DOHH2 (cell line): ENCODE measurements at regions not wholly inside any gene's neighbourhood (a gene's known extent, or its start where the extent isn't known, plus 50 kb on each side); places are given as distances from the start of the nearest gene placed in this dataset.
"Not testable (repeated sequence)": the region's sequence is repeated elsewhere in the genome, so short reads cannot be mapped to it uniquely, and the experiment has no call there.

Source experiments
- H3F3A ChIP-seq: fragments of 200-600 bp; sonication (generic), shearing (Covaris generic); 2 replicates; pipeline ENCODE4 v1.6.0; 2016; ENCODE audit warnings: antibody characterized with exemption, mild to moderate bottlenecking; ENCODE audit not compliant: control insufficient read depth, insufficient read depth
- H3K27ac ChIP-seq: fragments of 200-600 bp; sonication (generic); 2 replicates; pipeline ENCODE4 v1.5.1; 2014; ENCODE audit warnings: low read depth, mild to moderate bottlenecking, low read length, moderate library complexity
- H3K27me3 ChIP-seq: fragments of 200-600 bp; sonication (generic); 2 replicates; pipeline ENCODE4 v1.6.1; 2014; ENCODE audit warnings: mild to moderate bottlenecking, low read length, mixed read lengths; ENCODE audit not compliant: control insufficient read depth
- H3K36me3 ChIP-seq: fragments of 200-600 bp; sonication (generic); 2 replicates; pipeline ENCODE4 v1.6.1; 2014; ENCODE audit warnings: mild to moderate bottlenecking, low read length, moderate library complexity, mixed read lengths; ENCODE audit not compliant: control insufficient read depth
- H3K4me1 ChIP-seq: fragments of 200-600 bp; sonication (generic); 2 replicates; pipeline ENCODE4 v1.6.1; 2014; ENCODE audit warnings: mild to moderate bottlenecking, low read length, mixed read lengths; ENCODE audit not compliant: control insufficient read depth
- H3K4me2 ChIP-seq: fragments of 200-600 bp; sonication (generic); 2 replicates; pipeline ENCODE4 v1.6.0; 2014; ENCODE audit warnings: mild to moderate bottlenecking, low read length, moderate library complexity
- H3K4me3 ChIP-seq: fragments of 200-600 bp; sonication (generic); 2 replicates; pipeline ENCODE4 v1.5.1; 2014; ENCODE audit warnings: mild to moderate bottlenecking, low read length, mixed read lengths
- H3K79me2 ChIP-seq: fragments of 200-600 bp; sonication (generic); 2 replicates; pipeline ENCODE4 v1.6.1; 2014; ENCODE audit warnings: mild to moderate bottlenecking, low read length, mixed read lengths; ENCODE audit not compliant: control insufficient read depth
- H3K9me2 ChIP-seq: fragments of 200-600 bp; sonication (generic); replicated peaks from 2 replicates; pipeline ENCODE4 v1.6.1; 2014; ENCODE audit warnings: mild to moderate bottlenecking, low read length, mixed read lengths; ENCODE audit not compliant: control insufficient read depth
- H3K9me3 ChIP-seq: fragments of 200-600 bp; sonication (generic); 2 replicates; pipeline ENCODE4 v1.6.1; 2014; ENCODE audit warnings: antibody characterized with exemption, low read length, mixed read lengths; ENCODE audit not compliant: control insufficient read depth, insufficient read depth
- H4K20me1 ChIP-seq: fragments of 200-600 bp; sonication (generic); 2 replicates; pipeline ENCODE4 v1.6.0; 2014; ENCODE audit warnings: low read depth, mild to moderate bottlenecking, antibody characterized with exemption, low read length, moderate library complexity; ENCODE audit not compliant: control insufficient read depth, insufficient read depth
- EZH2phosphoT487 ChIP-seq: fragments of 200-600 bp; sonication (generic); IDR thresholded peaks from 2 replicates; pipeline ENCODE4 v1.6.1; 2017; ENCODE audit warnings: borderline replicate concordance, mild to moderate bottlenecking, antibody characterized with exemption, low read length, moderate library complexity, mixed read lengths
- TF ChIP-seq, protein P1 (sequence below): fragments of 200-600 bp; sonication (generic); IDR thresholded peaks from one replicate; pipeline ENCODE4 v1.5.1; 2014; ENCODE audit warnings: antibody characterized with exemption, mild to moderate bottlenecking, low read depth, low read length; ENCODE audit not compliant: poor library complexity, severe bottlenecking

GRCh38 chrX:9394212-9394611 is 70.6 kb upstream of the TBL1X start:
- Histone ChIP-seq H3K27ac (no peak overlapping the region), H3K9me3 (no peaks in the 10 kb centered on the region), H4K20me1 (no peaks in the 10 kb centered on the region), H3K4me3 (no peak overlapping the region), H3K36me3 (no peaks in the 10 kb centered on the region), H3F3A (no peaks in the 10 kb centered on the region), H3K79me2 (no peaks in the 10 kb centered on the region), H3K4me1 (no peaks in the 10 kb centered on the region), H3K4me2 (no peak overlapping the region), H3K9me2 (no peaks in the 10 kb centered on the region), H3K27me3 (no peaks in the 10 kb centered on the region)
- TF ChIP-seq, protein P1, sequence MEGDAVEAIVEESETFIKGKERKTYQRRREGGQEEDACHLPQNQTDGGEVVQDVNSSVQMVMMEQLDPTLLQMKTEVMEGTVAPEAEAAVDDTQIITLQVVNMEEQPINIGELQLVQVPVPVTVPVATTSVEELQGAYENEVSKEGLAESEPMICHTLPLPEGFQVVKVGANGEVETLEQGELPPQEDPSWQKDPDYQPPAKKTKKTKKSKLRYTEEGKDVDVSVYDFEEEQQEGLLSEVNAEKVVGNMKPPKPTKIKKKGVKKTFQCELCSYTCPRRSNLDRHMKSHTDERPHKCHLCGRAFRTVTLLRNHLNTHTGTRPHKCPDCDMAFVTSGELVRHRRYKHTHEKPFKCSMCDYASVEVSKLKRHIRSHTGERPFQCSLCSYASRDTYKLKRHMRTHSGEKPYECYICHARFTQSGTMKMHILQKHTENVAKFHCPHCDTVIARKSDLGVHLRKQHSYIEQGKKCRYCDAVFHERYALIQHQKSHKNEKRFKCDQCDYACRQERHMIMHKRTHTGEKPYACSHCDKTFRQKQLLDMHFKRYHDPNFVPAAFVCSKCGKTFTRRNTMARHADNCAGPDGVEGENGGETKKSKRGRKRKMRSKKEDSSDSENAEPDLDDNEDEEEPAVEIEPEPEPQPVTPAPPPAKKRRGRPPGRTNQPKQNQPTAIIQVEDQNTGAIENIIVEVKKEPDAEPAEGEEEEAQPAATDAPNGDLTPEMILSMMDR = no peak

GRCh38 chrX:9396930-9397329 is 67.9 kb upstream of the TBL1X start:
- H3K9me2 ChIP-seq = no peaks in the 10 kb centered on the region

GRCh38 chrX:9401051-9401450 is 63.8 kb upstream of the TBL1X start:
- Histone ChIP-seq H3K4me1 (no peaks in the 10 kb centered on the region), H3K9me2 (no peaks in the 10 kb centered on the region), H3K9me3 (no peaks in the 10 kb centered on the region), H3K4me2 (no peak overlapping the region), H3F3A (no peaks in the 10 kb centered on the region), H3K36me3 (no peaks in the 10 kb centered on the region), H3K27me3 (no peaks in the 10 kb centered on the region), H3K4me3 (no peak overlapping the region), H3K27ac (no peak overlapping the region), H4K20me1 (no peaks in the 10 kb centered on the region), H3K79me2 (no peaks in the 10 kb centered on the region)
- TF ChIP-seq EZH2phosphoT487 = no peak
- TF ChIP-seq, protein P1 = no peak

More at GRCh38 chrX:9396930-9397329, 67.9 kb upstream of the TBL1X start:
- Histone ChIP-seq H3K4me3 (no peak overlapping the region), H3F3A (no peaks in the 10 kb centered on the region), H3K27ac (no peak overlapping the region), H3K36me3 (no peaks in the 10 kb centered on the region), H3K27me3 (no peaks in the 10 kb centered on the region), H4K20me1 (no peaks in the 10 kb centered on the region), H3K4me2 (no peak overlapping the region), H3K79me2 (no peaks in the 10 kb centered on the region), H3K4me1 (no peaks in the 10 kb centered on the region), H3K9me3 (no peaks in the 10 kb centered on the region)
- no peak for TF ChIP-seq EZH2phosphoT487
- TF ChIP-seq, protein P1 = no peak

DNA sequence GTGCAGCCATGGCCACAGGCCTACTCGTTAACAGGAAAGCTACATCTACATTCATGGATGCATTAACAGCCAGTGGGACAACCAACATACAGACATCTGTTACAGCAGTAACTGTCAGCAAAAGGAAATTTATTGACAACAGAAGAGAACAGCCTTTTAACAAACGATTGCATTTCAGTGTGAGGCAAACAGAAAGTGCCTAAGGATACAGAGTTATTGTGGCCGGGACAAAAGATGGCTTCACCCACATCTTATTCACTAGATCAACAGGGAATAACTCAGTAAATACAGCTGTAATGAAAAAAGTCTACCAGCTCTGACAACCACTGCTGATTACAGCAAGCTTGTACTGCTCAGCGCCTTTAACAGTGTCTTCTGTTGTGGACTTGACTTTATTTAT is 61.5 kb upstream of the TBL1X start:
- TF ChIP-seq, protein P1 = no peak
- no peak for TF ChIP-seq EZH2phosphoT487
- H3K27ac ChIP-seq = no peak overlapping the region
- H3K4me3 ChIP-seq = no peak overlapping the region
- no peak overlapping the region for H3K4me2 ChIP-seq
- no peaks in the 10 kb centered on the region for H3K9me2 ChIP-seq
- H3F3A ChIP-seq = no peaks in the 10 kb centered on the region
- H3K27me3 ChIP-seq = no peaks in the 10 kb centered on the region
- no peaks in the 10 kb centered on the region for H3K36me3 ChIP-seq
- H3K9me3 ChIP-seq = no peaks in the 10 kb centered on the region
- H3K79me2 ChIP-seq = no peaks in the 10 kb centered on the region
- no peaks in the 10 kb centered on the region for H4K20me1 ChIP-seq
- no peaks in the 10 kb centered on the region for H3K4me1 ChIP-seq

DNA sequence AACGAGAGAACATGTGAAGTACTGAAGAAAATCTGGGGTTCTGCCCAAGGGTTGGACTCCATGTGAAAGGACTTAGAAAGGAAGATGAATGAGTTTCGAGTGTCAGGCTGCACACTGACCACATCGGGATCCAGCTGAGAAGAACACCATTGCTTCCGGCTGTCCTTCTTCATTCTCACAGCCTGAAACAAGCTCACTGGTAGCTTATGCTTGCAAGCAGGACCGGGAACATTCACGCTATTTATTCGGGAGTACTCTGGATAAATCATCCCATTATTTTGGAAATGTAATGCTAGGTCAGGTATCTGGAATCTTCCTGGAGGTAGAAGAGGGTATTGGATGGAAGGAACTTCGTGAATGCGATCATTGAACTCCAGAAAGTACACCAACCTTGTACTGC is 59.2 kb upstream of the TBL1X start:
- H3K4me1 ChIP-seq, H3K4me3 ChIP-seq, H3F3A ChIP-seq, H4K20me1 ChIP-seq, H3K4me2 ChIP-seq, H3K79me2 ChIP-seq, H3K27ac ChIP-seq, H3K9me3 ChIP-seq, H3K36me3 ChIP-seq, H3K27me3 ChIP-seq, H3K9me2 ChIP-seq: not testable (repeated sequence)
